HEK293 (cell line): ENCODE measurements at regions not wholly inside any gene's neighbourhood (a gene's known extent, or its start where the extent isn't known, plus 50 kb on each side); places are given as distances from the start of the nearest gene placed in this dataset.

Source experiments
- CTCF ChIA-PET: fragments of 350-600 bp; formaldehyde crosslinking; extraction: SDS; loops from one replicate; lab custom pipeline; 2021; ENCODE audit warnings: antibody characterized with exemption; lab: Yijun Ruan, JAX
- POLR2A ChIA-PET: fragments of 300-600 bp; formaldehyde crosslinking; extraction: SDS; loops from one replicate; lab custom pipeline; 2020; ENCODE audit warnings: antibody characterized with exemption, inconsistent platforms; lab: Yijun Ruan, JAX
- H3K27ac ChIP-seq: fragments of 200-500 bp; sonication (Bioruptor generic); 2 replicates; pipeline ENCODE4 v1.5.1; 2014; ENCODE audit warnings: low read depth, low read length, control low read depth, inconsistent platforms; ENCODE audit errors: extremely low read depth
- H3K36me3 ChIP-seq, 2 experiments: fragments of 200-500 bp in 1 of 2; sonication (Bioruptor generic) in 1 of 2; 1 replicate in 1 of 2; 2 replicates in 1 of 2; pipeline ENCODE4 v1.5.1; 2014 to 2017; ENCODE audit warnings: inconsistent platforms in 2 of 2, low read length in 2 of 2; ENCODE audit not compliant: control insufficient read depth in 2 of 2, insufficient read depth in 1 of 2
- H3K4me1 ChIP-seq: fragments of 200-500 bp; sonication (Bioruptor generic); 2 replicates; pipeline ENCODE4 v1.5.1; 2014; ENCODE audit warnings: mild to moderate bottlenecking, low read length, inconsistent platforms; ENCODE audit not compliant: control insufficient read depth, insufficient read depth
- H3K4me3 ChIP-seq: 2 replicates; pipeline ENCODE4 v1.5.1; 2011; ENCODE audit warnings: low read depth, mild to moderate bottlenecking, control low read depth, low read length, moderate library complexity
- H3K9me3 ChIP-seq: fragments of 200-500 bp; sonication (Bioruptor generic); 2 replicates; pipeline ENCODE4 v1.5.1; 2014; ENCODE audit warnings: low read depth, low read length, inconsistent platforms; ENCODE audit not compliant: control insufficient read depth, insufficient read depth
- GLIS2 ChIP-seq: fragments of 450-650 bp; formaldehyde crosslinking; IDR thresholded peaks from 2 replicates; pipeline ENCODE4 v1.5.1; 2016; ENCODE audit warnings: missing biosample characterization, missing genetic modification characterization
- MZF1 ChIP-seq: fragments of 450-650 bp; formaldehyde crosslinking; IDR thresholded peaks from 2 replicates; pipeline ENCODE4 v1.5.1; 2017; ENCODE audit warnings: missing biosample characterization, missing genetic modification characterization, borderline replicate concordance
- YY1 ChIP-seq: fragments of 450-650 bp; formaldehyde crosslinking; IDR thresholded peaks from 2 replicates; pipeline ENCODE4 v1.5.1; 2018; ENCODE audit warnings: missing biosample characterization, missing genetic modification characterization
- ZBTB48 ChIP-seq: fragments of 450-650 bp; formaldehyde crosslinking; IDR thresholded peaks from 2 replicates; pipeline ENCODE4 v1.5.1; 2016; ENCODE audit warnings: missing biosample characterization, missing genetic modification characterization
- ZBTB8A ChIP-seq: fragments of 450-650 bp; formaldehyde crosslinking; IDR thresholded peaks from 2 replicates; pipeline ENCODE4 v1.5.1; 2016; ENCODE audit warnings: missing biosample characterization, missing genetic modification characterization
- ZFP41 ChIP-seq: fragments of 450-650 bp; formaldehyde crosslinking; IDR thresholded peaks from 2 replicates; pipeline ENCODE4 v1.5.1; 2016; ENCODE audit warnings: missing biosample characterization, missing genetic modification characterization, borderline replicate concordance
- ZIC2 ChIP-seq: fragments of 450-650 bp; formaldehyde crosslinking; IDR thresholded peaks from 2 replicates; pipeline ENCODE4 v1.5.1; 2016; ENCODE audit warnings: missing biosample characterization, missing genetic modification characterization
- ZNF112 ChIP-seq: fragments of 450-650 bp; formaldehyde crosslinking; IDR thresholded peaks from 2 replicates; pipeline ENCODE4 v1.5.0; 2017; ENCODE audit warnings: missing biosample characterization, missing genetic modification characterization
- ZNF16 ChIP-seq: fragments of 450-650 bp; formaldehyde crosslinking; IDR thresholded peaks from 2 replicates; pipeline ENCODE4 v1.5.1; 2016; ENCODE audit warnings: low read depth, missing biosample characterization, missing genetic modification characterization
- ZNF221 ChIP-seq: fragments of 450-650 bp; formaldehyde crosslinking; IDR thresholded peaks from 2 replicates; pipeline ENCODE4 v1.5.1; 2017; ENCODE audit warnings: missing biosample characterization, missing genetic modification characterization, borderline replicate concordance
- ZNF23 ChIP-seq: fragments of 450-650 bp; formaldehyde crosslinking; IDR thresholded peaks from 2 replicates; pipeline ENCODE4 v1.5.1; 2016; ENCODE audit warnings: missing biosample characterization, missing genetic modification characterization, borderline replicate concordance
- ZNF311 ChIP-seq: fragments of 450-650 bp; formaldehyde crosslinking; IDR thresholded peaks from 2 replicates; pipeline ENCODE4 v1.5.1; 2017; ENCODE audit warnings: missing biosample characterization, missing genetic modification characterization, borderline replicate concordance
- ZNF350 ChIP-seq: fragments of 450-650 bp; formaldehyde crosslinking; IDR thresholded peaks from 2 replicates; pipeline ENCODE4 v1.5.0; 2017; ENCODE audit warnings: missing biosample characterization, mild to moderate bottlenecking, missing genetic modification characterization
- ZNF48 ChIP-seq: fragments of 450-650 bp; formaldehyde crosslinking; IDR thresholded peaks from 2 replicates; pipeline ENCODE4 v1.5.1; 2016; ENCODE audit warnings: missing biosample characterization, missing genetic modification characterization
- ZNF624 ChIP-seq: fragments of 450-650 bp; formaldehyde crosslinking; IDR thresholded peaks from 2 replicates; pipeline ENCODE4 v1.5.1; 2017; ENCODE audit warnings: missing biosample characterization, missing genetic modification characterization
- ZNF701 ChIP-seq: fragments of 450-650 bp; formaldehyde crosslinking; IDR thresholded peaks from 2 replicates; pipeline ENCODE4 v1.5.1; 2016; ENCODE audit warnings: missing biosample characterization, missing genetic modification characterization
- ZNF837 ChIP-seq: fragments of 450-650 bp; formaldehyde crosslinking; IDR thresholded peaks from 2 replicates; pipeline ENCODE4 v1.5.1; 2016; ENCODE audit warnings: missing biosample characterization, missing genetic modification characterization
- TF ChIP-seq, protein P1 (sequence below): fragments of 450-650 bp; formaldehyde crosslinking; IDR thresholded peaks from 2 replicates; pipeline ENCODE4 v1.5.1; 2016; ENCODE audit warnings: missing biosample characterization, missing genetic modification characterization, low read depth
- TF ChIP-seq, protein P2 (sequence below): fragments of 450-650 bp; formaldehyde crosslinking; IDR thresholded peaks from 2 replicates; pipeline ENCODE4 v1.5.1; 2016; ENCODE audit warnings: missing biosample characterization, missing genetic modification characterization
- TF ChIP-seq, protein P3 (sequence below): fragments of 450-650 bp; formaldehyde crosslinking; IDR thresholded peaks from 2 replicates; pipeline ENCODE4 v1.5.1; 2016; ENCODE audit warnings: missing biosample characterization, missing genetic modification characterization
- TF ChIP-seq, protein P4 (sequence below): fragments of 450-650 bp; IDR thresholded peaks from 2 replicates; pipeline ENCODE4 v1.5.1; 2018; ENCODE audit warnings: missing biosample characterization, mild to moderate bottlenecking, missing genetic modification characterization
- TF ChIP-seq, protein P5 (sequence below): fragments of 450-650 bp; formaldehyde crosslinking; IDR thresholded peaks from 2 replicates; pipeline ENCODE4 v1.5.1; 2017; ENCODE audit warnings: missing biosample characterization, missing genetic modification characterization
- TF ChIP-seq, protein P6 (sequence below): fragments of 450-650 bp; formaldehyde crosslinking; IDR thresholded peaks from 2 replicates; pipeline ENCODE4 v1.5.1; 2016; ENCODE audit warnings: missing biosample characterization, missing genetic modification characterization

DNA sequence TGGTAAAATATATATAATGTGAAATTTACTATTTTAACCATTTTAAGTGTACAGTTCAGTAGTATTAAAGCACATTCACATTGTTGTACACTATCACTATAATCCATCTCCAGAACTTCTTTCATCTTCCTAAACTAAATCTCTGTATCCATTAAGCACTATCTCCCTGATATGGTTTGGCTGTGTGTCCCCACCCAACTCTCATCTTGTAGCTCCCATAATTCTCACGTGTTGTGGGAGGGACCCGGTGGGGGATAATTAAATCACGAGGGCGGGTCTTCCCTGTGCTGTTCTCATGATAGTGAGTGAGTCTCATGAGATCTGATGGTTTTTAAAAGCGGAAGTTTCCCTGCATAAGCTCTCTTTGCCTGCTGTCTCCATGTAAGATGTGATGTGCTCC, 178.9 kb upstream of the NABP1 start:
- Histone ChIP-seq H3K36me3 (no peaks in the 10 kb centered on the region), H3K4me3 (no peak overlapping the region), H3K27ac (no peak overlapping the region), H3K4me1 (no peaks in the 10 kb centered on the region), H3K9me3 (no peaks in the 10 kb centered on the region)
- POLR2A ChIA-PET: no interaction called here
- TF ChIP-seq, protein P1, sequence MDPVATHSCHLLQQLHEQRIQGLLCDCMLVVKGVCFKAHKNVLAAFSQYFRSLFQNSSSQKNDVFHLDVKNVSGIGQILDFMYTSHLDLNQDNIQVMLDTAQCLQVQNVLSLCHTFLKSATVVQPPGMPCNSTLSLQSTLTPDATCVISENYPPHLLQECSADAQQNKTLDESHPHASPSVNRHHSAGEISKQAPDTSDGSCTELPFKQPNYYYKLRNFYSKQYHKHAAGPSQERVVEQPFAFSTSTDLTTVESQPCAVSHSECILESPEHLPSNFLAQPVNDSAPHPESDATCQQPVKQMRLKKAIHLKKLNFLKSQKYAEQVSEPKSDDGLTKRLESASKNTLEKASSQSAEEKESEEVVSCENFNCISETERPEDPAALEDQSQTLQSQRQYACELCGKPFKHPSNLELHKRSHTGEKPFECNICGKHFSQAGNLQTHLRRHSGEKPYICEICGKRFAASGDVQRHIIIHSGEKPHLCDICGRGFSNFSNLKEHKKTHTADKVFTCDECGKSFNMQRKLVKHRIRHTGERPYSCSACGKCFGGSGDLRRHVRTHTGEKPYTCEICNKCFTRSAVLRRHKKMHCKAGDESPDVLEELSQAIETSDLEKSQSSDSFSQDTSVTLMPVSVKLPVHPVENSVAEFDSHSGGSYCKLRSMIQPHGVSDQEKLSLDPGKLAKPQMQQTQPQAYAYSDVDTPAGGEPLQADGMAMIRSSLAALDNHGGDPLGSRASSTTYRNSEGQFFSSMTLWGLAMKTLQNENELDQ (tag by site-specific recombination): no peak
- no peak for TF ChIP-seq ZNF112
- no peak for TF ChIP-seq ZBTB48 (tag by site-specific recombination)
- TF ChIP-seq ZNF48 (tag by site-specific recombination): no peak
- no peak for TF ChIP-seq ZIC2
- TF ChIP-seq, protein P2, sequence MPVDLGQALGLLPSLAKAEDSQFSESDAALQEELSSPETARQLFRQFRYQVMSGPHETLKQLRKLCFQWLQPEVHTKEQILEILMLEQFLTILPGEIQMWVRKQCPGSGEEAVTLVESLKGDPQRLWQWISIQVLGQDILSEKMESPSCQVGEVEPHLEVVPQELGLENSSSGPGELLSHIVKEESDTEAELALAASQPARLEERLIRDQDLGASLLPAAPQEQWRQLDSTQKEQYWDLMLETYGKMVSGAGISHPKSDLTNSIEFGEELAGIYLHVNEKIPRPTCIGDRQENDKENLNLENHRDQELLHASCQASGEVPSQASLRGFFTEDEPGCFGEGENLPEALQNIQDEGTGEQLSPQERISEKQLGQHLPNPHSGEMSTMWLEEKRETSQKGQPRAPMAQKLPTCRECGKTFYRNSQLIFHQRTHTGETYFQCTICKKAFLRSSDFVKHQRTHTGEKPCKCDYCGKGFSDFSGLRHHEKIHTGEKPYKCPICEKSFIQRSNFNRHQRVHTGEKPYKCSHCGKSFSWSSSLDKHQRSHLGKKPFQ (tag by site-specific recombination): no peak
- no peak for TF ChIP-seq ZNF23 (tag by site-specific recombination)
- TF ChIP-seq, protein P3, sequence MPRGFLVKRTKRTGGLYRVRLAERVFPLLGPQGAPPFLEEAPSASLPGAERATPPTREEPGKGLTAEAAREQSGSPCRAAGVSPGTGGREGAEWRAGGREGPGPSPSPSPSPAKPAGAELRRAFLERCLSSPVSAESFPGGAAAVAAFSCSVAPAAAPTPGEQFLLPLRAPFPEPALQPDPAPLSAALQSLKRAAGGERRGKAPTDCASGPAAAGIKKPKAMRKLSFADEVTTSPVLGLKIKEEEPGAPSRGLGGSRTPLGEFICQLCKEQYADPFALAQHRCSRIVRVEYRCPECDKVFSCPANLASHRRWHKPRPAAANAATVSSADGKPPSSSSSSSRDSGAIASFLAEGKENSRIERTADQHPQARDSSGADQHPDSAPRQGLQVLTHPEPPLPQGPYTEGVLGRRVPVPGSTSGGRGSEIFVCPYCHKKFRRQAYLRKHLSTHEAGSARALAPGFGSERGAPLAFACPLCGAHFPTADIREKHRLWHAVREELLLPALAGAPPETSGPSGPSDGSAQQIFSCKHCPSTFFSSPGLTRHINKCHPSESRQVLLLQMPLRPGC (tag by site-specific recombination): no peak
- CTCF ChIA-PET: interaction anchor here (1.1 to 3.5 kb wide), 2 partner anchors 23 to 343 kb away, joined by 3 to 14 read pairs; no protein-coding TSS in a partner anchor

DNA sequence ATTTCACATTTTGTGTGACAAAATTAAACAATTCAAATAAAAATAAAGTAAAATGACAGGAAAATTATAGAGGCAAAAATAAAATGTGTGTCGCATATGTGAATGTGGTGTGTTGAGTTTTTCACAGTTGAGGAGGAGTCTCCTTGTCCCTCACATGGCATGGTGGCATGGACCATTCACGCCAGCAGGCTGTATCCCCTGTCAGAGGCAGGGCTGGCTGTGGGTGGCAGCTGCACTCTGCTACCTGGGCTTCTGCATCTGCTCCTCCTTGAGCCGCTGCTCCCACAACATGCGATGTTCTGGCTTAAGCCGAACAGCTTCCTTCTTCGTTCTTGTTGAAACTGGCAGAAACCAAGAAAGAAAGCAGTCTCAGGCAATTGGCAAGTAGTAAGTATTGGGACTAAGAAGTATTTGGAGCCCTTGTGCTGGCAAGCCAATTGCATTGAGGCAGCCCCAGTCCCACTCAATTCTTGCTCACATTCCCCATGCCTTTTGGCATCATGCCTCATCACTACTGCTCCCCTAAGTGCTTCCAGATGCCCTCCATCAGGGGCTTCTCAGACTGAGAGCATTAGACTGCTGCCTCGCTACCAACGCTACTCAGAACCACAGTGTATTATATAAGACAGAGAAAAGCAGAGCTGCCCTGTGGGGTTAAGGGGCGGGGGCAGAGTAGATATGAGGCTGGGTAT, 177.9 kb upstream of the NABP1 start:
- ChIA-PET POLR2A (no interaction called here), CTCF (interaction anchor here (0.6 to 5.1 kb wide), 11 partner anchors 10 to 640 kb away, joined by 3 to 39 read pairs (median 8); no protein-coding TSS in a partner anchor)
- no peaks in the 10 kb centered on the region for H3K9me3 ChIP-seq
- TF ChIP-seq YY1 (tag by site-specific recombination) (no peak), ZNF701 (no peak), ZNF311 (tag by site-specific recombination) (no peak), ZNF350 (tag by site-specific recombination) (no peak), MZF1 (tag by site-specific recombination) (no peak), ZNF837 (tag by site-specific recombination) (no peak), ZBTB8A (tag by site-specific recombination) (no peak), ZFP41 (tag by site-specific recombination) (no peak), ZNF624 (tag by site-specific recombination) (no peak), ZNF221 (no peak), ZNF16 (tag by site-specific recombination) (no peak), GLIS2 (tag by site-specific recombination) (no peak)
- TF ChIP-seq, protein P4, sequence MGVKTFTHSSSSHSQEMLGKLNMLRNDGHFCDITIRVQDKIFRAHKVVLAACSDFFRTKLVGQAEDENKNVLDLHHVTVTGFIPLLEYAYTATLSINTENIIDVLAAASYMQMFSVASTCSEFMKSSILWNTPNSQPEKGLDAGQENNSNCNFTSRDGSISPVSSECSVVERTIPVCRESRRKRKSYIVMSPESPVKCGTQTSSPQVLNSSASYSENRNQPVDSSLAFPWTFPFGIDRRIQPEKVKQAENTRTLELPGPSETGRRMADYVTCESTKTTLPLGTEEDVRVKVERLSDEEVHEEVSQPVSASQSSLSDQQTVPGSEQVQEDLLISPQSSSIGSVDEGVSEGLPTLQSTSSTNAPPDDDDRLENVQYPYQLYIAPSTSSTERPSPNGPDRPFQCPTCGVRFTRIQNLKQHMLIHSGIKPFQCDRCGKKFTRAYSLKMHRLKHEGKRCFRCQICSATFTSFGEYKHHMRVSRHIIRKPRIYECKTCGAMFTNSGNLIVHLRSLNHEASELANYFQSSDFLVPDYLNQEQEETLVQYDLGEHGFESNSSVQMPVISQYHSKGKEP (tag by site-specific recombination): no peak
- TF ChIP-seq, protein P5, sequence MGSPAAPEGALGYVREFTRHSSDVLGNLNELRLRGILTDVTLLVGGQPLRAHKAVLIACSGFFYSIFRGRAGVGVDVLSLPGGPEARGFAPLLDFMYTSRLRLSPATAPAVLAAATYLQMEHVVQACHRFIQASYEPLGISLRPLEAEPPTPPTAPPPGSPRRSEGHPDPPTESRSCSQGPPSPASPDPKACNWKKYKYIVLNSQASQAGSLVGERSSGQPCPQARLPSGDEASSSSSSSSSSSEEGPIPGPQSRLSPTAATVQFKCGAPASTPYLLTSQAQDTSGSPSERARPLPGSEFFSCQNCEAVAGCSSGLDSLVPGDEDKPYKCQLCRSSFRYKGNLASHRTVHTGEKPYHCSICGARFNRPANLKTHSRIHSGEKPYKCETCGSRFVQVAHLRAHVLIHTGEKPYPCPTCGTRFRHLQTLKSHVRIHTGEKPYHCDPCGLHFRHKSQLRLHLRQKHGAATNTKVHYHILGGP (tag by site-specific recombination): no peak
- TF ChIP-seq, protein P6, sequence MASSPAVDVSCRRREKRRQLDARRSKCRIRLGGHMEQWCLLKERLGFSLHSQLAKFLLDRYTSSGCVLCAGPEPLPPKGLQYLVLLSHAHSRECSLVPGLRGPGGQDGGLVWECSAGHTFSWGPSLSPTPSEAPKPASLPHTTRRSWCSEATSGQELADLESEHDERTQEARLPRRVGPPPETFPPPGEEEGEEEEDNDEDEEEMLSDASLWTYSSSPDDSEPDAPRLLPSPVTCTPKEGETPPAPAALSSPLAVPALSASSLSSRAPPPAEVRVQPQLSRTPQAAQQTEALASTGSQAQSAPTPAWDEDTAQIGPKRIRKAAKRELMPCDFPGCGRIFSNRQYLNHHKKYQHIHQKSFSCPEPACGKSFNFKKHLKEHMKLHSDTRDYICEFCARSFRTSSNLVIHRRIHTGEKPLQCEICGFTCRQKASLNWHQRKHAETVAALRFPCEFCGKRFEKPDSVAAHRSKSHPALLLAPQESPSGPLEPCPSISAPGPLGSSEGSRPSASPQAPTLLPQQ (tag by site-specific recombination): no peak

More for the DNA sequence above, 177.9 kb upstream of the NABP1 start:
- Histone ChIP-seq H3K4me3 (no peak overlapping the region), H3K36me3 (no peaks in the 10 kb centered on the region), H3K4me1 (no peaks in the 10 kb centered on the region), H3K27ac (no peak overlapping the region)
